SK-MEL-5 (cell line): ENCODE measurements at regions not wholly inside any gene's neighbourhood (a gene's known extent, or its start where the extent isn't known, plus 50 kb on each side); places are given as distances from the start of the nearest gene placed in this dataset.

Experiments
- DNase-seq: peaks from one replicate; pipeline ENCODE4 v3.0.0-alpha.2; 2016; ENCODE audit warnings: low read depth, low spot score
- in situ Hi-C: cut with HindIII; loops from 2 replicates; pipeline ENCODE4 v1.10.0; 2016; ENCODE audit warnings: low sequenced_read_pairs, high pct_unique_total_duplicates, low pct_unique_long_range_greater_than_20kb

DNA sequence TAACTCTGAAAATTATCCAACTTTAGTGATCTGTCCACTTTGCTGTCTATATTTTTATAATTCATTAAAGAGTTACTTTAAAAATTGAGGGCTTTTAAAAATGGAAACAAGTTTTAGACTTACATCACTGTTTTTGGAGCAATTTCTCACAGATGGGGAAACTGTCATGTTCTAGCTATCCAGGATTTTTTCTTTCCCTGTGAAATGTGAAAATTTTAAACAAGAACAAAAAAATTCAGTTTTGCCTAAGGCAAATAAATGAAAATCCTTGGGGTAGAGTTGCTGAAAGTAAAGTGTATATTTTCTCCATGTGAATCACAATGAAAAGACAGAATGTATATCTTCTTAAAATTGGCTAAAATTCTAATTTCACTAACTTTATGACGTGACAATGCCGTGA lies 553.7 kb downstream of the MCTP2 start:
- in situ Hi-C loops: no loop called here
- DNase-seq: no peak

- no peak for DNase-seq
- in situ Hi-C loops: no loop called here
Measured at GRCh38 chr15:94791008-94791407, 559.6 kb downstream of the MCTP2 start.

GRCh38 chr15:94791510-94791909 lies 560.1 kb downstream of the MCTP2 start:
- in situ Hi-C loops: no loop called here
- DNase-seq: no peak

GRCh38 chr15:94792196-94792595 lies 560.8 kb downstream of the MCTP2 start:
- in situ Hi-C loops: no loop called here
- no peak for DNase-seq

DNA sequence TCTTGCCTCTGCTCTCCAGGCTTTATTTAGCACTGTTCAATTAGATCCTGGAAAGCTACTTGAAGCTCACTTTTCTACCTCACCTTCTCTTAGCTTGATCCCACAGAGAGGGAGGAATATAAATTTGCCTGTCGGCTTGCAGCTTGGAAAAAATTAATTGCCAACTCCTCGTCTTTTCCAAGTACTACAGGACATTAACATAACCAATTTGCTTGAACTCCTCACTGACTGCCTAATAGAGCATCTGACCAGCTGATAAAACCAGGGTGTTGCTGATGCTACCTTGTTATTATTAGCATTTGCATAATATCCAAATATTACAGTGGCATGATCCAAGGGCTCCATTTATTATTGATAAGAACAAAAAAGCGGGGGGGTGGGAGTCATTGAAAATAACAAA lies 561.8 kb downstream of the MCTP2 start:
- in situ Hi-C loops: no loop called here
- no peak for DNase-seq

DNA sequence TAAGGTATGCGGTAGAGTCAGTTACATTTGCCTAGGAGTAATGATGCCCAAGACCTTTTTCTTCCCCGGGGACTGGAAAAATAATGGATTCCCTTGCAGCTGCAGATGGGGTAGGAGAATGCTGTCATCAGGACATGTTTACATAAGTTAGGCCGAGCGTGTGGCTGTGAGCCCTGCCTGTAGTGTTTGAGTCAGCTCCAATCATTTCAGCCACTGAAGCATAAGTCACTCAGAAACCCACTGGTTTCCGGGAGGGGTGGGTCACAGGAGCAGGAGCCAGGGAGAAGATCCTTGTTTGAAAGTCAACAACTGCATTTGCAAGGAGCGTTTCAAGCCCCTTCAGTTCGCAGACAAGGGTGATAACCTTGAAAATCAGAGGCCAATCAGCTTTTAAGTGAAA lies 562.3 kb downstream of the MCTP2 start:
- DNase-seq: no peak
- in situ Hi-C loops: no loop called here

- in situ Hi-C loops: no loop called here
- no peak for DNase-seq
Measured at GRCh38 chr15:94804613-94805012, 573.3 kb downstream of the MCTP2 start.

DNA sequence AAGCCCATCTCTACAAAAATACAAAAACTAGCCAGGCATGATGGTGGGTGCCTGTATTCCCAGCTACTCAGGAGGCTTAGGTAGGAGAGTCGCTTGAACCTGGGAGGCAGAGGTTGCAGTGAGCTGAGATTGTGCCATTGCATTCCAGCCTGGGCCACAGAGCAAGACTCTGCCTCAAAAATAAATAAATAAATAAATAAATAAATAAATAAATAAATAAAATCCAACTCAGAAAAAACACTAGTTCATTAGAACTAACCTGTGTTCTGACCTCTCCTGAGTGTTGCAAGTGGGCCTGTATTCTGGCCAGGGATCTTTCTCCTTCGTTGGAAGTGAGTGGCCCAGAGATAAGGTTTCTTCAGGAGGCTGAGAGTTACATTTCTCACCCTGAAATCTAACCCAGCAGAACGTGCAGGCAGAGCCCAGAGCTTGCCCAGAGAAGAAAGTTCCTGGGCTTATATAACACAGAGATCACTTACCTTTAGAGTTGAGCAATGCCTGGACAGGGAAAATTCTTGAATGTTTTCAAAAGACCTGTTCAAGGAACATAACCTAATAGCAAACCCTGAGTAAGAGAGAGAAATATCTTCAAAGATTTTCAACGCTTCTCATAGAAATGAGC lies 583.9 kb downstream of the MCTP2 start:
- no peak for DNase-seq
- in situ Hi-C loops: no loop called here

GRCh38 chr15:94815914-94816313 lies 584.6 kb downstream of the MCTP2 start:
- DNase-seq: no peak
- in situ Hi-C loops: no loop called here

GRCh38 chr15:94829887-94830884 lies 598.8 kb downstream of the MCTP2 start:
- in situ Hi-C loops: no loop called here
- DNase-seq: no peak

- in situ Hi-C loops: no loop called here
- DNase-seq: no peak
Measured at GRCh38 chr15:94834000-94834399, 602.6 kb downstream of the MCTP2 start.

GRCh38 chr15:94834494-94834893 lies 603.1 kb downstream of the MCTP2 start:
- in situ Hi-C loops: no loop called here

GRCh38 chr15:94838281-94838680 lies 606.9 kb downstream of the MCTP2 start:
- no peak for DNase-seq
- in situ Hi-C loops: no loop called here

More at GRCh38 chr15:94834494-94834893, 603.1 kb downstream of the MCTP2 start:
- no peak for DNase-seq

DNA sequence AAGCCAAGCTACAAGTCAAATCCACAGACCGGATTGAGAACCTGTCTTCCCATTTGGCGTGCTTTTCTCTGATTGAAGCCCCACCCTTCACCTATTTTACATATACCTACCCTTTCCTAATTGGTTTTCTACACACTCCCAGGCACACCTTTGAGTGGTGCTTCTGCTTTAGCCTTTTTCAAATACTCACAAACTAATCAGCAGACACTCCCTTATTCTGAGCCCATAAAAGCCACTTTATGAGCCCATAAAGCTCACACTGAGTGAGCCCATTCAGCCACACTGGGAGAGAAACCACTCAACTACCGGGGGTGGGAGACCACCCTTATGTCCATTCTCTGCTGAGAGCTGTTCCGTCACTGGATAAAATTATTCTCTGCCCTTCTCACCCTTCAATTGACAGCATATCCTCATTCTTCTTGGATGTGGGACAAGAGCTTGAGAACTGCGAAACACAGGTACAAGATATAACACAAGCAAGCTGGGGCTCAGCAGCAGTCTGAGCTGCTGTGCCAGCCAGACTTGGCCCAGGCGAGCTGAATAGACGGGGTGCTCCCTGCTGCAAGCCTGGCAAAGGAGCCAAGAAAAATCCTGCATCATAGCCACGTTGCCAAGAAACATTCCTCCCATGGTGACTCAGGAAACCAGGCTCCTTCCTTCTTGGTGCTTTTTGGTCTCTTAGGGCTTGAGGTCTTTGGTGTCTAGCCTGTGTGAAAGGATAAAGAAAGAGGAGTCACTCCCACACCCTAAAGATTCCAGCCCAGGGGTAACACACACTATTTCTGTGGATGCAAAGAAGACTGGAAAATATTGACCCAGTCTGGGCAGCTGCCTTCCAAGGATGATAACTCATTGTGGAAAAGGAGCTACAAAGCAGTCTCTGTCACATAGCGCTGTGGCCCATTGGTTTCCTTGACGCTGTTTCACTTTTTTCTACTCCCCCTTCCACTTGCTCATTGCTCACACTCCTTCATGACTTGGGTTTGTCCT lies 609.7 kb downstream of the MCTP2 start:
- no peak for DNase-seq
- in situ Hi-C loops: no loop called here

DNA sequence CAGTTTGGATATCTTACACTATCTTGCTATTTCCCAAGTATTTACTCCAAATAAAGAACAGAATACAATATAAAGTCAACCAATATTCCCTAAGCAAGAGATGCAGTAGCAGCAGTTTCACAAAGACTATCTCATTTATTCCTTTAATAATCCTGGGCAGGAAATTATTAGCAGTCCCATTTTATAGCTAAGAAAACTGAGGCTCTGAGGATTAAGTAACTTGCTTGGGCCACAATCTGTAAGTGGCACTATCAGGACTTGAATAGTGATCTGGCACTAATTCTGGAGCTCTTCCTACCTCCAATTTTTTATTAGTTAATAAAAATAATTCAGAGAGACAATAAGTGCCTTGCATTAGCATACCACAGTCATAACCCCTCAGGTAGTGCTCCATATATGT lies 611.7 kb downstream of the MCTP2 start:
- no peak for DNase-seq
- in situ Hi-C loops: no loop called here

- in situ Hi-C loops: no loop called here
- no peak for DNase-seq
Measured at GRCh38 chr15:94844198-94844537, 612.8 kb downstream of the MCTP2 start.

DNA sequence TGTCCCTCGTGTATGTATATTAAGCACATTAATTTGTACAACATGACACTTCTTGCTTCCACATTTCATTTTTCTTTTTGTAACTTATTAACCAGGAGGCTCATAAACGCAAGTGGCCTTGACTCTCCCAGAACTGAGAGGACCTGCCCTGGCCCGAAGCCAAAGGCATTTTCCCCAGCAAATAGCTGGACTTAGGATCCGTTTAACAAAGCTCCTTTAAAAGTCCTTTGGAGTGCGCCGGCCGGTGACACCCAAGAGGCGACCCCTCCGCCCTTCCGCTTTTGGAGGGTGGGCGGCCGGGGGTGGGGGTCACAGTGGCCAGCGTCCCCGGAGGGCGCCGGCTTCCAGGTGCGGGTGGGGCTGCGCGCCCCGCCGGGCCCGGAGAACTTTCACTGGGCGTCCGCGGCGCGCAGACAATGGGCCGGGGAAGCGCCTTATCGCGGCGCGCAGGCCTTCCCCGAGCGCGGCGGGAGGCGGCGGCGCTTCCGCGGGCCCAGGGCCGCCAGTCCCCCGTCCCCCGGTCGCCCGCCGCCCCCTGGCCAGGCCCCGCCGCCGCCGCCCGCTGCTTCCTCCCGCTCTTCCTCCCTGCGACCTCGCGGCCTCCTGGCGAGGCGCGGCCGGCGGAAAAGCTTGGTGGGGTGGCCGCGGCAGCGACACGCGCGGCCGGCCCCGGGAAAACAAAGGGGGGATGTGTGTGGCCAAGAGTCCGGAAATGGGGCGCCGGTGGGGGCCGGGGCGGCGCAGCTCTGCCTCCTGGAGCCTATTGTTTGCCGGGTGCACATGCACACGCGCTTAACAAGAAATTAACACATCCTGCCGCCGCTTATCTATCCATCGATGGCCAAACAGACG lies 613.4 kb downstream of the MCTP2 start:
- in situ Hi-C loops: no loop called here
- DNase-seq: no peak
